ENCODE measurements at regions not wholly inside any gene's neighbourhood (a gene's known extent, or its start where the extent isn't known, plus 50 kb on each side); places are given as distances from the start of the nearest gene placed in this dataset.

- DNase-seq (ENCODE audit: low read depth in 2 of 2), result no peak
Observed at GRCh38 chr3:31220431-31220830, 312.3 kb upstream of the STT3B start.

GRCh38 chr3:31223278-31223677, 309.4 kb upstream of the STT3B start:
- no peak for DNase-seq (ENCODE audit: low read depth in 2 of 2)

GRCh38 chr3:31224936-31225335, 307.8 kb upstream of the STT3B start:
- no peak for DNase-seq (ENCODE audit: low read depth in 2 of 2)

- DNase-seq (ENCODE audit: low read depth in 2 of 2), result no peak
Observed at GRCh38 chr3:31225923-31226322, 306.8 kb upstream of the STT3B start.

GRCh38 chr3:31226346-31226745, 306.4 kb upstream of the STT3B start:
- DNase-seq (ENCODE audit: low read depth in 2 of 2), result peak; percentile 17 to 58

GRCh38 chr3:31227131-31227562, 305.6 kb upstream of the STT3B start:
- no peak for DNase-seq (ENCODE audit: low read depth in 2 of 2)

GRCh38 chr3:31230425-31231223, 302.1 kb upstream of the STT3B start:
- DNase-seq (ENCODE audit: low read depth in 2 of 2), result no peak

- peak in 1 of 2 donors; percentile 64 for DNase-seq (ENCODE audit: low read depth in 2 of 2)
Observed at GRCh38 chr3:31232055-31233025, 300.4 kb upstream of the STT3B start.

- DNase-seq (ENCODE audit: low read depth in 2 of 2), result no peak
Observed at GRCh38 chr3:31234145-31234544, 298.6 kb upstream of the STT3B start.

- DNase-seq (ENCODE audit: low read depth in 2 of 2), result no peak
Observed at GRCh38 chr3:31235062-31235700, 297.5 kb upstream of the STT3B start.

GRCh38 chr3:31237887-31238286, 294.8 kb upstream of the STT3B start:
- no peak for DNase-seq (ENCODE audit: low read depth in 2 of 2)

- DNase-seq (ENCODE audit: low read depth in 2 of 2), result no peak
Observed at GRCh38 chr3:31240013-31240412, 292.7 kb upstream of the STT3B start.

GRCh38 chr3:31240466-31240865, 292.3 kb upstream of the STT3B start:
- no peak for DNase-seq (ENCODE audit: low read depth in 2 of 2)

- no peak for DNase-seq (ENCODE audit: low read depth in 2 of 2)
Observed at GRCh38 chr3:31240874-31241273, 291.9 kb upstream of the STT3B start.

GRCh38 chr3:31241533-31241932, 291.2 kb upstream of the STT3B start:
- no peak for DNase-seq (ENCODE audit: low read depth in 2 of 2)

- no peak for DNase-seq (ENCODE audit: low read depth in 2 of 2)
Observed at GRCh38 chr3:31242026-31242960, 290.4 kb upstream of the STT3B start.

GRCh38 chr3:31244929-31245817, 287.6 kb upstream of the STT3B start:
- peak; percentile 18 to 28 for DNase-seq (ENCODE audit: low read depth in 2 of 2)

- no peak for DNase-seq (ENCODE audit: low read depth in 2 of 2)
Observed at GRCh38 chr3:31246293-31247062, 286.2 kb upstream of the STT3B start.

- no peak for DNase-seq (ENCODE audit: low read depth in 2 of 2)
Observed at GRCh38 chr3:31247063-31247447, 285.7 kb upstream of the STT3B start.

Measured in lung microvascular endothelial cell (primary cell).